ENCODE measurements at regions not wholly inside any gene's neighbourhood (a gene's known extent, or its start where the extent isn't known, plus 50 kb on each side); places are given as distances from the start of the nearest gene placed in this dataset.

GRCh38 chr11:127191689-127192088 is 191.1 kb upstream of the KIRREL3 start:
- TF ChIP-seq CTCF (IDR thresholded peaks at IDR 0.05) (no peak), EP300 (IDR thresholded peaks at IDR 0.05) (no peak)
